ENCODE measurements at regions not wholly inside any gene's neighbourhood (a gene's known extent, or its start where the extent isn't known, plus 50 kb on each side); places are given as distances from the start of the nearest gene placed in this dataset.
A peak's percentile ranks its signal among the peaks of the same experiment; 100 is the strongest.

DNA sequence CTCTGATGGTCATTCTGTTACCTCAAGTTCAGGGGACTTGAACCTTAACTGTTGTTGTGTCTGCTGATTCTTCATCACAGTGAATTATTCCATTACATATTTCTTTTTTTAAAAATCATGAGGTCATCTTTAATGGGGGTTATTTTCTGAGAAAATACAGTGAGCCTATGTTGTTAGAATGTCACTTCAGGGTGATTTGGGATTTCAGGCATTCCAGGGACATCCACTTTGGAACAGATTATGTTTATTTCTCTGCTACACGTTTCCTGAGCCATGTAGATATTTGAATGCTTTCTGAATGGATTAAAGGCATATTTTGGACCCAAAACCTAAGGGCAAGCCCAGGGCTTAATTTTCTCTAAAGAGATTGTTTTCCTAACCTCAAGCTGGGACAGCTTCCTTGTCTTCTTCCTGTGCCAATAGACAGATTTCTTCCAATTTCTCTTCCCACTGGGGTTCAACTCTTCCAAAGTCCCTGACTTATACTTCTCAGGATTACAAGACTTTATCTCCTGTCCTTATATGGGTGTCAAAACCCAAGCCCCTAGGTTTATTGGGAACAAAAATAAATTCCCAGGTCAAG, 271.7 kb downstream of the ARHGAP12 start:
- Histone ChIP-seq H3K27me3 (ENCODE audit: control insufficient read depth in 4 of 4, insufficient read depth in 4 of 4, low read length in 3 of 4) (no peaks in the 10 kb centered on the region), H3K4me3 (ENCODE audit: low read depth in 1 of 3, low read length in 3 of 3) (no peak overlapping the region), H3K36me3 (ENCODE audit: control insufficient read depth in 4 of 4, insufficient read depth in 3 of 4, low read depth in 1 of 4, low read length in 3 of 4) (no peaks in the 10 kb centered on the region), H3K9me3 (ENCODE audit: control insufficient read depth in 4 of 4, low read length in 3 of 4) (no peaks in the 10 kb centered on the region), H3K27ac (ENCODE audit: low read depth in 1 of 2, low read length in 2 of 2) (peak overlapping the region; percentile 25 to 45), H3K9ac (ENCODE audit: low read depth in 1 of 2, low read length in 2 of 2) (no peak overlapping the region), H3K4me1 (ENCODE audit: control insufficient read depth in 4 of 4, insufficient read depth in 4 of 4, low read length in 3 of 4) (no peaks in the 10 kb centered on the region)
- no peak for DNase-seq (ENCODE audit: low spot score)
- 38% methylated on average over 1 of the region's 1 CpG for WGBS
- TF ChIP-seq SP1 (IDR thresholded peaks at IDR 0.05) = peak; percentile 9
- TF ChIP-seq, protein P1, sequence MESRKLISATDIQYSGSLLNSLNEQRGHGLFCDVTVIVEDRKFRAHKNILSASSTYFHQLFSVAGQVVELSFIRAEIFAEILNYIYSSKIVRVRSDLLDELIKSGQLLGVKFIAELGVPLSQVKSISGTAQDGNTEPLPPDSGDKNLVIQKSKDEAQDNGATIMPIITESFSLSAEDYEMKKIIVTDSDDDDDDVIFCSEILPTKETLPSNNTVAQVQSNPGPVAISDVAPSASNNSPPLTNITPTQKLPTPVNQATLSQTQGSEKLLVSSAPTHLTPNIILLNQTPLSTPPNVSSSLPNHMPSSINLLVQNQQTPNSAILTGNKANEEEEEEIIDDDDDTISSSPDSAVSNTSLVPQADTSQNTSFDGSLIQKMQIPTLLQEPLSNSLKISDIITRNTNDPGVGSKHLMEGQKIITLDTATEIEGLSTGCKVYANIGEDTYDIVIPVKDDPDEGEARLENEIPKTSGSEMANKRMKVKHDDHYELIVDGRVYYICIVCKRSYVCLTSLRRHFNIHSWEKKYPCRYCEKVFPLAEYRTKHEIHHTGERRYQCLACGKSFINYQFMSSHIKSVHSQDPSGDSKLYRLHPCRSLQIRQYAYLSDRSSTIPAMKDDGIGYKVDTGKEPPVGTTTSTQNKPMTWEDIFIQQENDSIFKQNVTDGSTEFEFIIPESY (IDR thresholded peaks at IDR 0.05) = no peak
- peak; percentile 1 for TF ChIP-seq NR2F2 (IDR thresholded peaks at IDR 0.05)
- TF ChIP-seq RXRA (IDR thresholded peaks at IDR 0.05) = no peak

- no peaks in the 10 kb centered on the region for H3K27me3 ChIP-seq (ENCODE audit: control insufficient read depth in 4 of 4, insufficient read depth in 4 of 4, low read length in 3 of 4)
- H3K9me3 ChIP-seq (ENCODE audit: control insufficient read depth in 4 of 4, low read length in 3 of 4) = no peaks in the 10 kb centered on the region
- no peak overlapping the region for H3K4me3 ChIP-seq (ENCODE audit: low read depth in 1 of 3, low read length in 3 of 3)
- no peak overlapping the region for H3K27ac ChIP-seq (ENCODE audit: low read depth in 1 of 2, low read length in 2 of 2)
- TF ChIP-seq RXRA (IDR thresholded peaks at IDR 0.05) (no peak), FOXA1 (IDR thresholded peaks at IDR 0.05) (no peak), MAX (IDR thresholded peaks at IDR 0.05) (no peak)
- TF ChIP-seq, protein P2, sequence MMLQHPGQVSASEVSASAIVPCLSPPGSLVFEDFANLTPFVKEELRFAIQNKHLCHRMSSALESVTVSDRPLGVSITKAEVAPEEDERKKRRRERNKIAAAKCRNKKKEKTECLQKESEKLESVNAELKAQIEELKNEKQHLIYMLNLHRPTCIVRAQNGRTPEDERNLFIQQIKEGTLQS (IDR thresholded peaks at IDR 0.05) = no peak
- H3K36me3 ChIP-seq (ENCODE audit: control insufficient read depth in 4 of 4, insufficient read depth in 3 of 4, low read depth in 1 of 4, low read length in 3 of 4) = no peaks in the 10 kb centered on the region
- no peak overlapping the region for H3K9ac ChIP-seq (ENCODE audit: low read depth in 1 of 2, low read length in 2 of 2)
- WGBS = 94% methylated on average over 1 of the region's 1 CpG
- no peaks in the 10 kb centered on the region for H3K4me1 ChIP-seq (ENCODE audit: control insufficient read depth in 4 of 4, insufficient read depth in 4 of 4, low read length in 3 of 4)
- DNase-seq (ENCODE audit: low spot score) = no peak
These were observed 276.6 kb downstream of the ARHGAP12 start for GRCh38 chr10:31652038-31652437.

DNA sequence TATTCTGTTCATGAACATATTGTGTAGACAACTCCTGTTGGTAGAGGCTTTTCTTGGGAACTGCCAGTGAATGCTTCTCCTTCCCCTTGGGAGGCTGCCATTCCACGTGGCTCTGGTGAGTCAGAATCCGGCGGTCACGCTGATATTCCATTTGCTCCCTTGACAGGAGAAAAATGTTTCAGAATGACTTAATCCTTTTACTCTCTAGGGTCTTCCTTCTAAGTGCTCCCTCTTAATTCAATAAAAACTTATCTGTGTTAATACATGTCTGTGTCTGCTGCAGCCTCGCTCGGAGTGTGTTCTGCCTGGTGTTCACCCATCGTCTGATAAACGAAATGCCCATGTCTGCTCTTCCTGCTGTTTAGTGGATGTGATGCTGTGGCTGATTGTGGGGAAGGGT, 278.6 kb downstream of the ARHGAP12 start:
- H3K4me3 ChIP-seq (ENCODE audit: low read depth in 1 of 3, low read length in 3 of 3) = no peak overlapping the region
- no peak overlapping the region for H3K27ac ChIP-seq (ENCODE audit: low read depth in 1 of 2, low read length in 2 of 2)
- H3K27me3 ChIP-seq (ENCODE audit: control insufficient read depth in 4 of 4, insufficient read depth in 4 of 4, low read length in 3 of 4) = no peaks in the 10 kb centered on the region
- H3K36me3 ChIP-seq (ENCODE audit: control insufficient read depth in 4 of 4, insufficient read depth in 3 of 4, low read depth in 1 of 4, low read length in 3 of 4) = no peaks in the 10 kb centered on the region
- no peaks in the 10 kb centered on the region for H3K9me3 ChIP-seq (ENCODE audit: control insufficient read depth in 4 of 4, low read length in 3 of 4)
- no peak for DNase-seq (ENCODE audit: low spot score)
- no peaks in the 10 kb centered on the region for H3K4me1 ChIP-seq (ENCODE audit: control insufficient read depth in 4 of 4, insufficient read depth in 4 of 4, low read length in 3 of 4)
- 69% methylated on average over 8 of the region's 8 CpGs for WGBS
- no peak overlapping the region for H3K9ac ChIP-seq (ENCODE audit: low read depth in 1 of 2, low read length in 2 of 2)
- TF ChIP-seq RAD21 (IDR thresholded peaks at IDR 0.05) (peak in 1 of 2 donors; percentile 13), GABPA (IDR thresholded peaks at IDR 0.05 in 1 of 2, conservative IDR thresholded peaks at IDR 0.05 in 1 of 2) (no peak), RXRA (IDR thresholded peaks at IDR 0.05) (no peak), EGR1 (IDR thresholded peaks at IDR 0.05; ENCODE audit: low read depth in 2 of 2) (no peak), JUND (IDR thresholded peaks at IDR 0.05) (peak; percentile 28 to 76), TAF1 (conservative IDR thresholded peaks at IDR 0.05) (no peak)
- TF ChIP-seq, protein P3, sequence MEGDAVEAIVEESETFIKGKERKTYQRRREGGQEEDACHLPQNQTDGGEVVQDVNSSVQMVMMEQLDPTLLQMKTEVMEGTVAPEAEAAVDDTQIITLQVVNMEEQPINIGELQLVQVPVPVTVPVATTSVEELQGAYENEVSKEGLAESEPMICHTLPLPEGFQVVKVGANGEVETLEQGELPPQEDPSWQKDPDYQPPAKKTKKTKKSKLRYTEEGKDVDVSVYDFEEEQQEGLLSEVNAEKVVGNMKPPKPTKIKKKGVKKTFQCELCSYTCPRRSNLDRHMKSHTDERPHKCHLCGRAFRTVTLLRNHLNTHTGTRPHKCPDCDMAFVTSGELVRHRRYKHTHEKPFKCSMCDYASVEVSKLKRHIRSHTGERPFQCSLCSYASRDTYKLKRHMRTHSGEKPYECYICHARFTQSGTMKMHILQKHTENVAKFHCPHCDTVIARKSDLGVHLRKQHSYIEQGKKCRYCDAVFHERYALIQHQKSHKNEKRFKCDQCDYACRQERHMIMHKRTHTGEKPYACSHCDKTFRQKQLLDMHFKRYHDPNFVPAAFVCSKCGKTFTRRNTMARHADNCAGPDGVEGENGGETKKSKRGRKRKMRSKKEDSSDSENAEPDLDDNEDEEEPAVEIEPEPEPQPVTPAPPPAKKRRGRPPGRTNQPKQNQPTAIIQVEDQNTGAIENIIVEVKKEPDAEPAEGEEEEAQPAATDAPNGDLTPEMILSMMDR (IDR thresholded peaks at IDR 0.05; ENCODE audit: low read depth, low read length, missing input control) = no peak
- TF ChIP-seq, protein P4, sequence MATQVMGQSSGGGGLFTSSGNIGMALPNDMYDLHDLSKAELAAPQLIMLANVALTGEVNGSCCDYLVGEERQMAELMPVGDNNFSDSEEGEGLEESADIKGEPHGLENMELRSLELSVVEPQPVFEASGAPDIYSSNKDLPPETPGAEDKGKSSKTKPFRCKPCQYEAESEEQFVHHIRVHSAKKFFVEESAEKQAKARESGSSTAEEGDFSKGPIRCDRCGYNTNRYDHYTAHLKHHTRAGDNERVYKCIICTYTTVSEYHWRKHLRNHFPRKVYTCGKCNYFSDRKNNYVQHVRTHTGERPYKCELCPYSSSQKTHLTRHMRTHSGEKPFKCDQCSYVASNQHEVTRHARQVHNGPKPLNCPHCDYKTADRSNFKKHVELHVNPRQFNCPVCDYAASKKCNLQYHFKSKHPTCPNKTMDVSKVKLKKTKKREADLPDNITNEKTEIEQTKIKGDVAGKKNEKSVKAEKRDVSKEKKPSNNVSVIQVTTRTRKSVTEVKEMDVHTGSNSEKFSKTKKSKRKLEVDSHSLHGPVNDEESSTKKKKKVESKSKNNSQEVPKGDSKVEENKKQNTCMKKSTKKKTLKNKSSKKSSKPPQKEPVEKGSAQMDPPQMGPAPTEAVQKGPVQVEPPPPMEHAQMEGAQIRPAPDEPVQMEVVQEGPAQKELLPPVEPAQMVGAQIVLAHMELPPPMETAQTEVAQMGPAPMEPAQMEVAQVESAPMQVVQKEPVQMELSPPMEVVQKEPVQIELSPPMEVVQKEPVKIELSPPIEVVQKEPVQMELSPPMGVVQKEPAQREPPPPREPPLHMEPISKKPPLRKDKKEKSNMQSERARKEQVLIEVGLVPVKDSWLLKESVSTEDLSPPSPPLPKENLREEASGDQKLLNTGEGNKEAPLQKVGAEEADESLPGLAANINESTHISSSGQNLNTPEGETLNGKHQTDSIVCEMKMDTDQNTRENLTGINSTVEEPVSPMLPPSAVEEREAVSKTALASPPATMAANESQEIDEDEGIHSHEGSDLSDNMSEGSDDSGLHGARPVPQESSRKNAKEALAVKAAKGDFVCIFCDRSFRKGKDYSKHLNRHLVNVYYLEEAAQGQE (IDR thresholded peaks at IDR 0.05) = no peak
